ENCODE measurements at regions not wholly inside any gene's neighbourhood (a gene's known extent, or its start where the extent isn't known, plus 50 kb on each side); places are given as distances from the start of the nearest gene placed in this dataset.

DNA sequence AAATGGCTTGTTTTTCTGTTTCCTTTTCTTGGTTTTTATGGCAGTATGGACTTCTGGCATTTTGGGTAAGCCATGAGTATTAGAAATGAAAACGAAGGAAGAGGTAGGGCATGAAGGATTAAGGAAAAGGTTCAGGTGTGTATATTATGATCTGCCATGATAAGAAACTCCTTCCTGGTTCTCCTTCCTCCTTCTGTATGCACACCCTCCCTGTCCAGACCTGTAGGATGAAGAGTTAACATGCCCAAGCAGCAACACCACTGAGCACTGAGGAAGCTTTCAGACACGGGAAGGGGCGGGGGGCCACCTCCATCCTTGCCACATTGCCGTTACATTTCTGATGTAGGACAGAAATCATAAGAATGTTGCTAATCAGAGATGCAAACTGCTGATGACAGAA is 361.0 kb upstream of the ZMIZ1 start:
- TF ChIP-seq, protein P1, sequence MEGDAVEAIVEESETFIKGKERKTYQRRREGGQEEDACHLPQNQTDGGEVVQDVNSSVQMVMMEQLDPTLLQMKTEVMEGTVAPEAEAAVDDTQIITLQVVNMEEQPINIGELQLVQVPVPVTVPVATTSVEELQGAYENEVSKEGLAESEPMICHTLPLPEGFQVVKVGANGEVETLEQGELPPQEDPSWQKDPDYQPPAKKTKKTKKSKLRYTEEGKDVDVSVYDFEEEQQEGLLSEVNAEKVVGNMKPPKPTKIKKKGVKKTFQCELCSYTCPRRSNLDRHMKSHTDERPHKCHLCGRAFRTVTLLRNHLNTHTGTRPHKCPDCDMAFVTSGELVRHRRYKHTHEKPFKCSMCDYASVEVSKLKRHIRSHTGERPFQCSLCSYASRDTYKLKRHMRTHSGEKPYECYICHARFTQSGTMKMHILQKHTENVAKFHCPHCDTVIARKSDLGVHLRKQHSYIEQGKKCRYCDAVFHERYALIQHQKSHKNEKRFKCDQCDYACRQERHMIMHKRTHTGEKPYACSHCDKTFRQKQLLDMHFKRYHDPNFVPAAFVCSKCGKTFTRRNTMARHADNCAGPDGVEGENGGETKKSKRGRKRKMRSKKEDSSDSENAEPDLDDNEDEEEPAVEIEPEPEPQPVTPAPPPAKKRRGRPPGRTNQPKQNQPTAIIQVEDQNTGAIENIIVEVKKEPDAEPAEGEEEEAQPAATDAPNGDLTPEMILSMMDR (IDR thresholded peaks at IDR 0.05) = no peak
- TF ChIP-seq POLR2A (IDR thresholded peaks at IDR 0.05) = no peak

All from tibial nerve (tissue), 3 donors.